ELF-1 (cell line): ENCODE measurements at regions not wholly inside any gene's neighbourhood (a gene's known extent, or its start where the extent isn't known, plus 50 kb on each side); places are given as distances from the start of the nearest gene placed in this dataset.

Source experiments
- DNase-seq: peaks from one replicate; pipeline ENCODE4 v3.0.0-alpha.2; 2016; ENCODE audit warnings: low read depth, low spot score

DNA sequence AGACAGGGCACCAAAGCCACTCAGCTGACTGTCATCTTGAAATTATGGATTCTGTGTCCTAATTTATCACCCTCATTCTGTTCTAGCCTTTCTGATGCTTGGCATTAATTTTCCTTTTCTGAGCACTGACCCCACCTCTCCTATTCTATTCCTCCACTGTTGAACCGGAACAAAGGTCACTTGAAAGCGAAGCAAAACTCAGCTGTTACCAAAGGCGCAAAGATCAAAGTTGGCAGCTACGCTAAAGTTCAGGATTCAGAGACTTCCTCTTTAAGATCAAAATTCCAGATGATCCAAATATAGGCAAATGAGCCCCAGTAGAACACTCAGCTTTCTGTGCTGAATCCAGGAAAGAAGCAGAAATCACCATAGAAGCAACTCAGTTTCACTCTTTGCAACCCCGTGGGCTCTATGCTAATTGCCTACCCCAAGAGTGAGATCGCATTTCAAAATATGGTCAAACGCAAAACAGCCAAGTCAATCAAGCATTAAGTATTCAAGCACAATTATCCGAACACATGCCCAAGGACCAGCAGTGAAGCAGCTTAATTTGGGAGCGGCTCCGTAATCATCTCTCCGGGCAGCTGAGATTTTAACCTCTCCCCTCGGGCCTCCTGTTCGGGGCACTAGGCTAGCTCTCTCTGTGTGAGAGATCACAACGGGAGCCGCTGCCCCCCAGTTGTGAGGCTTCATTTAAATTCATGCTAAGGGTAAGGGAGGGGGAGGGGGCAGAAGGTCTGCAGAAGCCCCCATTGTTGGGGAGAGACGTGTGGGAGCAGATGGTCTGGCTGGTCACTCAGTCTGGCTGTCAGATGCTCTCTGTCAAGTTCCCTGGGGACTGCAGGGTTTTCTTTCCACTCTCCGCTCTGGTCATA is 288.6 kb downstream of the ELAVL2 start:
- DNase-seq = peak; percentile 8

DNA sequence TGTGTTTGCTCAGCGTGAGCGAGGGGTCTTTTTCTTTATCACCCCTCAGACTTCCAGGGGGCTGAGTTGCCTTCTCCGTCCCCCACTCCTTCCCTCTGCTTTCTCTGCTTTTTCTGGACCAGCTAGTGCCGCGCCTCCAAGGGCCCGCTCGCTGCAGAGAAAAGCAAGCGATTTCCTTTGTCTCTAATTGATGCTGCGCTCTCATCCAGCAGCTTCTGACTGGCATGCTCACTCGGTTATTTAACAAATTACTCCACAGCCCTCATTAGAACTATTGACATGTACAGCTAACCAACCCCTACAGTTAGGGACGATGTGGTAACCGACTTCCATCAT is 288.0 kb downstream of the ELAVL2 start:
- DNase-seq = no peak

DNA sequence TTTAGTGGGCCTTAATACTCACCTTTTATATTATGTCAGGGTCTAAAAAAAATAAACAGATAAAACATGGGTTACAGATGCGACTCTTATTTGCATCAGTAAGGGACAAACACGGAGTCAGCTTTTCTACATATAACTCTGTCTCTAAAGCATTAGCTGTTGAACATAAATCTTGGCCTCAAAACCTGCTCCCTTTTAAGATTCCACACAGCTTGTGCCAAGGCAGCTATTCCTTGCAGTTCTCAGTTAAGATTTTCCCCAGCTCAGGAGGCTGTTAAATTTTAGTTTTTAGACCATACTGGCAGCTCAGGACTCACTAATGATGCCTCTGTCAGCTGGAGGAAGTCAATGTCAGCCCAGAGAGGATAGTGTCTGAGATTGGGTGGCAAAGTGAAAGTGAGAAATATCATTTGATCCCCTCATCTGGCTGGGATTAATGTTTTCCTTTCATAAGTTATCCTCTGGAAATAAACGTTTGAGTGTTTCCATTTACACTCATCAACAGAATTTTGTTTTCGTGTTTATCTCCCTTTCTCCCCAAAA is 287.5 kb downstream of the ELAVL2 start:
- no peak for DNase-seq

DNA sequence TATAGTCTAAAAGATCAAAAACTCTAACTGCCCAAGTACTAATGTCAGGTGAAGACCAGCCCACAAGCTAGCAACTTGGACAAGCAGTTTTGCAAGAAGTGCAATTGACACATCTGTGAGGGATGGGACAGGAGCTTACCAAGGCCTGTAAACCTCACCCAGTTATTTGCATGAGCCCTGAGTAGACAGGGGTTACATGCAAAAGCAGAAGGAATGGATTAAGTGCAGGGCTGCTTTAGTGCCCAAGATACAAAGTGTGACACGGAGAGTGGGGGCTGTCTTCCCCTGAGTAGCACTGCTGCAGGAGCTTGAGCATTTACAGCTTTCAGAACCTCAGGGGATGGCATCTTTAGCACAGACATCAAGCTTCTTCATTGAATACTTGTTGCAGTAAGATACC is 286.7 kb downstream of the ELAVL2 start:
- no peak for DNase-seq

DNA sequence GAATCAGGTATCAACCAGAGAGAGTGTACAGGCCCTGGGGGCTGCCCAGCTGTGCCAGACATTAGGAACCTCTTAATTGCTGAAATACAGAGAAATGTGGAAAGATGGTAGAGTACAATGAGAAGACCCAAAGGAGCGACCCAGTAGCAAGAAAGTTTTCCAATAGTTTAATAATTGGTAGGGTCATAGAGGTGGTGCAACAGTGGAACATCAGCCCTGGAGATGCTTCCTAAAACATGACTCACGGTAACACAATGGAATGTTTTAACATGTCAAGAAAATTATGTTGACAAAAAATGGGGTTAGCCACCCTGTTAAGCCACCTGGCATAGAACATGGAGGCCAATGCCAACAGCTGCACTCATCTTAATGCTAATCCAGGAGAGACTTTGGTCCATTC is 284.1 kb downstream of the ELAVL2 start:
- no peak for DNase-seq

DNA sequence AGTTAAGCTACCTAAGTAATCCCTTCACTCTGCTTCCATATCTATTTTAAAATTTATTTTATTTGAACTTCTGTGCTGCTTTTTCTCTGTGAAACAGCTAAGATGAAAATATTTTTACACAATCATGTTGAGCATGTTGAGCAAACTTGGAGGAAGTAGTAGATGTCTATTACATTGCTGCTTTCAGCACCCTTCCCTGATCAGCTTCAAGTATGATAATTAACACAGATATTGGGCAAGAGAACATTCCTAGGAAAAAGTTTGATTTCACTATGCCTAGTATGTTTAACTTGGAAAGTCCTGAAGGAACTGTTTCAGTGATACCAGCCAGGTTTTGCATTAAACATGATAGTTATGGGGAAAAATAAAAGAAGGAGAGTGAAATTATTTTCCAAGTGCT is 283.6 kb downstream of the ELAVL2 start:
- no peak for DNase-seq

DNA sequence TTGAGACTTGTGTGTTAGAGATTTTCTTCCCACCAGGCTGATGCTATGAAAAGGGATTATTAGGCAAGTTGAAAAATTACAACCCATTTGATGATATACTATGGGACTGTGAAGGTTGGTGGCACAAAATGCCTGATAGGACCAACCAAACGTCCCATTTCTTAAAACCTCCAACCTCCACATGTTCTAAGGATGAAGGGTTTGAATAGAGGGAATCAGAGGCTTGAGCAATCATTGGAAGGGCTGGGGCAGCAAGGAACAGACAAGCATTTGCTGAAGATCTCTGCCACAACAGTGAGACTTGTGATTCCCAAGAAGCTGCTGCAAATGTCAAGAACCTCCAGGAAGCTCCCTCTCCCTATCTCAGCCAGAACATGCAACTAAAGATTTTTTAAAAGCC is 283.1 kb downstream of the ELAVL2 start:
- DNase-seq = no peak

DNA sequence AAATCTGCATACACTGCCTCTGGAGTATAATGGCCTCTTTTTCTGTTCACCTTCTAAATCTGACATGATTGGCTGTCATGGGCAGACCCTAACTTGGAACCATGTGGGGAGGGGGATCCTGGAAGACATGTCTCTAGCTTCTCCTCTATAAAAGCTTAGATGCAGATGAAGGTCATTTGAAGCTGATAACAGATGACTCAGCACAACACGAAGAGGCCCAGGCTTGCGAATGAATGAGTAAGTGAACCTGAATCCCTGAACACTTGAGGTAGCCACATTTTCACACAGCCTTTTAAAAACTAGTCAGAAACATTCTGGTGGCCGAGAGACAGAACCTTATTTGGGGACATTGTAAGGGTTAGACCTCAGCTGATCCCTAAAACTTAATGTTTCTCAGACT is 282.6 kb downstream of the ELAVL2 start:
- DNase-seq = no peak

DNA sequence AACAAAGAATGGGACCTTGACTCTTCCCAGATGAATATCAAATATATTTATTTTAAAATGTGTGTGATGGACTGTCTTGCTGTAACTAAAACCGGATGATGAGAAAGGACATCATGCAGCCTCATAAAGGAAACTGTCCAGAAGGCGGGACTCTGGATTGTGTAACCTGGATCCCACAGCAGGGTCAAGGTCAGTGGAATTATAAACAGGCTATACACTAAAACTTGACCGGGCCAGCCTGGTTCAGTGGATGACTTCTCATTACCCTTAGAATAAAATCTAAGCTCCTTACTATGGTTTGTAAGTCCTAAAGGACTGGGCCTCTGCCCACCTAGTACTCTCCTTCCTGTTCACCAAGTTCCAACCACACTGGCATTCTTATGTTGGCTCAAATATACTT is 280.3 kb downstream of the ELAVL2 start:
- DNase-seq = no peak

DNA sequence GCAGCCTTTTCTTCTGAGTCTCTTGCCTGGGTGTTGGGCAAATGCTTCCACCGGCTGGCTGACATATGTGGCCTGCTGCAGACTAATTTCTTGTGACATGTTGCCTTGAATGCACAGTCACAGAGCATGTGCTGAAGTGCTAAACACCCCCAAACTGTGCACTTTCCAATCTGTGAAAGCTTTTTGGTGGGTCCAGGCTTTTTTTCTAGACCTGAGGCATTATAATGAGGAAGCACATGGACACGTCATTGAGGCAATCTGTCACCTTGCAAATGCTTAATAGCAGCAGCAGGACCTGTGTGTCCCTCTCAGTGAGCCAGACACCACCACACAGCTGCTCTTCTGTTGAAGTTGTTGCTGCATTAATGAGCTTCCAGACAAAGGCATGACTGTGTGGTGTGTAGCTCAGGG is 274.7 kb downstream of the ELAVL2 start:
- DNase-seq = no peak

DNA sequence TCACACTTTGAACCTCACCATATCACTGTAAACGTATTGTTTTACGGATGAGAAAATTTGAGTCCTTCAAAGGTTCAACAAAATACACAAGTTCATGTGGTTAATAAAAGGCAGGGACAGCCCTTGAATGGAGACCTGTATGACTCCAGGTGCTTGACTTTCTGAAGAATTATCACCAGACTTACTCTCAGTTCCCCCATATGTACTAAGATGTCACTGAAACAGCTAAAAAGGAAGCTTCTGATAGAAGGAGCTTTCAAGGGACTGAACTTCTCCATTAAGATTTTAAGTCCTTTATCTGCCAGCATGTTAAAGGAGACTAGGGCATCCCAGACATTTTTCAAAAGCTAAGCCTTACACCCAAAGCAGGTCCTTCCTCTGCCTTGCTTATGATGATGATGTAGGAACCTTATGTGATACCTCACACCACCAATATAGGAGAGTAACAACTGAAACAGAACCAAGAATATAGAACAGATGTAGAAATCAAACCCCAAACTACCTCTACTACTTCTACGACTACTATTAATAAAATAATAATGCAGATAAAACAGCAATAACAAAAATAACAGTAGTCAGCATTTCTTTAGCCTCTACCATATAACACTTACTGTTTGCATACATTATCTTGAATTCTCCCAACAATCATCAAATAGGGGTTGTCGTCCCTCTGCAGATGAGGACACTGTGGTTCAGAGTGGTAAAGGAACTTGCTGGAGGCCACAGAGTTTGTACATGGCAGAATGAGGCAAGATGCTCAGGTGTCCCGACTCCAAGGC is 273.9 kb downstream of the ELAVL2 start:
- DNase-seq = no peak

DNA sequence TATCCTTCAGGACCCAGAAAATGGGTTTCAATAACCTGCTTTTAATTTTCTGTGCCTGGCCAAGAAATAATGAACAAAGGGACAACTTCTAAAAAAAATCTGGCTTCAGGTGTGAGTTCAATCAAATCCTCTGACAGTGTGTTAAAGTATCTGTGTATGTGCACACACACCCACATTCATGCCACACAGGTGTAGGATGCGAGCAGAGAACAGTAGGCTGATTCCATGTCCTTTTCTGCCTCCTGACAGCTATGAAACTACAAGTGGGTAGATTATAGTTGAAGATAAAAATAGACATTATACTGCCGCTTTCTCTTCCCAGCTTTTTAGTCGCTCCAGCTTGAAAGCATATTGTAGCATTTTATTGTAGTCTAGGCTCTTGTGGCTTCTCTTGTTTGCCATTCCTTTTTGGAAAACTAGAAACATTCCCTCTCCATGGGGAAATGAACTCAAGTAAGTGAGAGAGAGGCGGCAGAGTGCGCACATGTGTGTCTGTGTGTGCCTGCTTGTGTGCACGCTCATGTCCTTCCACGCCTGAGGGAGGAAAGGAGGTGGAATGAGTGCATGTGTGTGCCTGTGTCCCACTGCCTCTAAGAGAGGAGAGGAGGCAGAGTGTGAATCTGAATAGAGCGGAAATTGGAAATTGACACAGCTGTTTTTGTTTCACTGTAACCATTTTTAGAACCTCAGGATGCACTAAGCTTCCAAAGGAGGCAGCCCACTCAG is 273.0 kb downstream of the ELAVL2 start:
- no peak for DNase-seq

DNA sequence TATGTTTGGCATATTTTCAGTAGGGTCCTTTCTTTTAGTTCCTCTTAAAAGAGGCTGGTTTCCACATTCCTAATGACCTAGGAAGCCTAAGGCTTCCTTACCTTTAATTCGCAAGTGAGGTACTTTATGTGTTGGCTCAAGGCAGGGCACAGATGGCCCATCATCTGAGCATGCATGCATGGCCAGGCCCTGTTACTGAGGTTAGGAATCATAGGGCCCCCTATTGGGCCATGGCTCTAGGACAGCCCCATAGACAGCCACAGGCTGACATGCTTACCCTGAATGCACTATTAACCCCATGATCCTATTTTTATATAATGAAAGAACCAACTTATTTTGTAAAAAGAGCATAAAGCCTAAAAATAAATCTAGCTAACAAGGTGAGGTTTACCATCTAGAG is 271.4 kb downstream of the ELAVL2 start:
- DNase-seq = no peak

DNA sequence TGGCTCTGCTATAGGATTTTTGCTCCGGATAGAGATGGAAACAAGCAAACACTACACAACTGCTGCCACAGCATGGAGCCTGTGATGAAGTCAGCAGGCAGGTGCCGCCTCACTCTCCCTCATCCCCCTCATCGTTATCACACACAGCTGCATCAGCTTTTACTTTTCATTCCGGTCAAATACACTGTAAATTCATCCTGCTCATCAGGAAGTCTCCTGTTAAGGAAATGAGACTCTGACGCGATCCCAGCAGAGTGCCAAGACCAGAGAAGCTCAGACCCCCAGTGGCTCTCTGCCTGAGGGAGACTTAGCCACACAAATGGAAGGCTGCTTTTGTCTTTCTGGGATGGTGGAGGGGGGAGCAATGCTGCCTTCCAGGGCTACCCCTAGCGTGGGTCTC is 270.2 kb downstream of the ELAVL2 start:
- peak; percentile 6 for DNase-seq

DNA sequence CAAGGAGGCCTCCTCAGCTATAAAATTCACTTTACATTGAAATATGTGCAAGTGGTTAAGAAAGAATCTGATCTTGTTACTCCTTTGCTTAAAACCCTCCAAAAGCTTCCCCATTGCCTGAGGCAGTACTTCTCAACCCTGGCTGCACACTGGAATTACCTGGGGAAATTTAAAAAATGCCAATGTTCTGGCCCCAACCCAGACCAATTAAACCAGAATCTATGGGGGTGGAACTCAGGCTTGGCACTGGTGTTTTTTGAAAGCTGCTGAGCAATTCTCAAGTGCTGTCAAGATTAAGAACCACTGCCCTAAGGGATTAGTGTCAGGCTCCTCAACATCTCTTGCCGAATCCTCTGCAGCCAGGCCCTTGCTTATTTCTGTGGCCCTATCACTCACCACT is 269.6 kb downstream of the ELAVL2 start:
- DNase-seq = peak; percentile 3

DNA sequence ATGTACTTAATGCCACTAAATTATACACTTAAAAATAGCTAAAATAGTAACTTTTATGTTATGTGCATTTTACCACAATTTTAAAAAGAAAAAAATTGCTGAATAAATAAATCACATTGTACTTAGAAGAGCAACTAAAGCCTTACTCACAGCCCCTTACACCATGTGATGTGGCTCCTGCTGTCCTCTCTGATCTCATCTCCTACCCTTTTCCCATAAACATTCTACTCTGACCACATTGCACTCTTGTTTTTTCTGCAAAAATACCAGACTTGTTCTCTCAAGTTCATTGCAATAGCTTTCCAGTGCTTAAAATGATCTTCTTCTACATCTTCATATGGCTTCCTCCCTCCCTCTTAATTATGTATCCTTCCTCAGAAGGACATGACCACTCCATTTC is 268.4 kb downstream of the ELAVL2 start:
- no peak for DNase-seq

DNA sequence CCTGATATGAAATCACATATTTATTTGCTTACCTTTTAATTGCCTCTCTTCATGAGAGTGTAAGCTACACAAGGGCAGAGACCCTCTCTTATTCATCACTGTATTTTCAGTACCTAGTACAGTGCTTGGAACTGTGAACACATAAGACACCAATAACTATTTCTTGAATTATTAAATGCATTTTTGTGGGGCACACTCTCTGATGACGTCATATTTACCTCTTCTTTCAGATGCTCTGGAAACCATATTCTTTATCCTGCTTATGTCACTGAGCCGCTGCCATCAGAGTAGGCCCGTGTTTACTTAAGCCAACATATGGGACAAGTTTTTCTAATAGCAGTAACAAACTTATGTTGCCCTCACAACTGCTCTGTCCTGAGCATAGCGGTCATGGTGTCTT is 266.5 kb downstream of the ELAVL2 start:
- no peak for DNase-seq

DNA sequence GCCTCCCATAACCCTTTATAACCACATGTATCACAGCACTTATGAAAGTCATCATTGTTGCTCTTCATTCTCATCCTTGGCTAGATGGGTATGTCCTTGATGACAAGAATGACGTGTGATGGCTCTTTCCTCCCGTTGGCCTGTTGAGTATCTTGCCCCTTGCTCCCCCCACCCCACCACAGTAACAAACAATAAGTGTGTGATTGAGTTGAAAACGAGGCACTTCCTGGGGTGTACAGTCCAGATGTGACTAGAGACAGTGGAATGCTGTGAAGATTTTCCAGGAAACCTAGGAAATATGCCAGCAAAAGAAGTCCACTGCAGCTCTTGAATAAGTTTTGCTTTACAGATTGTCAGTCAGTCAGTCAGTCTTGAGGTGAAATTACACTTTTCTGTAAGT is 262.5 kb downstream of the ELAVL2 start:
- DNase-seq = no peak

DNA sequence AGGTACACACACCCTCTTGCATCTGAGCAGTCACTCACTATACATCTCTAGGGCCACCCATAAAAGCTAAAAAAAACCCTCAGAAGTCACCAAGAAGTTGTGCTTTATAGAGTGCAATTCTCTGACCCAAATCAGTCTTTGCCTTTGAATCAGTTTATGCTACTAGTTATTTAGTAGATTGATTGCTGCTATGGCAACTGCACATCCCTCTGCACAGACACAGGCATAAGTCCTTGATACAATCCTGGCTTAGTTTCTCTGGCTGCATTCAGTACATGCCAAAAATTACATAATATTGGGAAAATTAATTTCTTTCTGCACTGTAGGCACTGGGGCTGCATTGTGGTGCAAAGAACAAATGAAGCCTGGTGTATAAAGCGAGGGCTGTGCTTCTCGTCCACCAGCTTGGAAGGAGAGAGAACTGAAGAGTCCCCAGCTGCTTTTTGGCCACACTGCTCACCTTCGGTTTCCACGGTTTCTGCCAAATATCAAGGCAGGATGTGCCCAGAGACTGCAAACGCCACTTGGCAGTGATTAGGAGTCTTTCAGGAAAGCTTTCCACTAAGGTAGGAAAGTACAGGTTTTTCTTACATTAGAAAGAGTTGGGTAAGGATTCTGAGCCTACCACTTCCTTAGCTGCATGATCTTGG is 258.4 kb downstream of the ELAVL2 start:
- no peak for DNase-seq

DNA sequence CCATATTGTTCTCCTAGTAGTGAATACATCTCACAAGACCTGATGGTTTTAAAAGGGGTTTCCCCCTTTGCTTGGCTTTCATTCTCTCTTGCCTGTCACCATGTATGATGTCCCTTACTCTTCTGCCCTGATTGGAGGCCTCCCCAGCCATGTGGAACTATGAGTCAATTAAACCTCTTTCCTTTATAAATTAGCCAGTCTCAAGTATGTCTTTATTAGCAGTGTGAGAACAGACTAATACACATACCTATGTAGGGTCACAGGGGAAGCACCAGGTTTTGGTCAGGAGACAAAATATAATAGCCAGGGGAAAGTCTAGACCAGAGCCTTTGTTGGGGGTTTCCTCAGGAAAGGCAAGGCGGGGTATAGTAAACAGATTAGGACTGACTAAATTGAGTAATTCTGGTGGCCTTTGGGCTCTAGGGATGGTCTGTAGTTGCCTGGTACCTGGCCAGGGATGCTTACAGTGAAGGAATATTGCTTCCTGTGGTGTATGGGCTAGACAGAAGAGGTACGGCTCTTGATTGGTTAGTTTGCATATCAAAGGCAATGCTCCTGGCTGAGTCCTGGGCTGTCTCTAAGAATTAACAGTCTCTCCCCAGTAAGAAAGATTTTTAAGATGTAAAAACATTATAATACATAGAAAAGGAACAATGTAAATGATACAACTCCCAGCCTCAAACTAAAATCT is 254.5 kb downstream of the ELAVL2 start:
- no peak for DNase-seq

DNA sequence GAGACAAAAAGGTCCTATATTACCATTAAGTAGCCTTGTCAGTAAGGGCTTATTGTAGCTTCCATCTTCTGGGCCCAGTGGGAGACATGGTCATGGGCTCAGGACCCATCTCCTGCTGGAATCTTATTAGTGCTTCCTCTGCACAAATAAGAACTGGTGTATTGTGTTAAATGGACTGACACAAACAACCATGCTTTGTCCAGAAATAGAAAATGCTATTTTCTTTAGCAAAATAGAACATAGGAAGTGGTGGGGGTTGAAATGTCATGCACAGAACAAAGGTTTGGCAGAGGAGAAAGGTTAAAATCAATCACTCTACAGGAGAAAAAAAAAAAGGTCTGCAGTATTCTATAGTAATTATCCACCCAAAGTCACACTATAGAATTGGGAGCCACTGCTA is 252.2 kb downstream of the ELAVL2 start:
- no peak for DNase-seq
